OCI-LY7 (cell line): ENCODE measurements at regions not wholly inside any gene's neighbourhood (a gene's known extent, or its start where the extent isn't known, plus 50 kb on each side); places are given as distances from the start of the nearest gene placed in this dataset.

Experiments used
- BruUV-seq: library from RNA; stranded (reverse); fragments of 400-500 nt; replicated peaks from 2 replicates; lab custom pipeline; 2021; lab: Mats Ljungman, UMichigan
- CTCF ChIA-PET: fragments of 300-600 bp; sonication (Branson Sonifier 250); formaldehyde crosslinking; loops from one replicate; lab custom pipeline; 2022; ENCODE audit warnings: antibody characterized with exemption; ENCODE audit not compliant: unreplicated experiment; lab: Charles Lee
- POLR2A ChIA-PET: fragments of 300-600 bp; sonication (Branson Sonifier 250); formaldehyde crosslinking; loops from one replicate; lab custom pipeline; 2022; ENCODE audit warnings: antibody characterized with exemption; lab: Charles Lee
- DNase-seq: peaks from one replicate; pipeline ENCODE4 v3.0.0-alpha.2; 2015; ENCODE audit warnings: low spot score
- H2AFZ ChIP-seq: fragments of 200-600 bp; sonication (generic), shearing (Covaris generic); 2 replicates; pipeline ENCODE4 v1.6.1; 2014; ENCODE audit warnings: mild to moderate bottlenecking, antibody characterized with exemption, low read length, moderate library complexity
- H3K27ac ChIP-seq: fragments of 200-600 bp; sonication (generic); 2 replicates; pipeline ENCODE4 v1.5.1; 2014; ENCODE audit warnings: mixed run types, low read depth, mild to moderate bottlenecking, moderate library complexity, low read length, inconsistent platforms; ENCODE audit not compliant: poor library complexity, severe bottlenecking
- H3K36me3 ChIP-seq: fragments of 200-600 bp; sonication (generic); 2 replicates; pipeline ENCODE4 v1.6.1; 2014; ENCODE audit warnings: mild to moderate bottlenecking, antibody characterized with exemption, low read length, moderate library complexity, mixed read lengths; ENCODE audit not compliant: insufficient read depth
- H3K4me1 ChIP-seq: fragments of 200-600 bp; sonication (generic); 2 replicates; pipeline ENCODE4 v1.5.1; 2014; ENCODE audit warnings: mild to moderate bottlenecking, low read length; ENCODE audit not compliant: insufficient read depth, poor library complexity, severe bottlenecking
- H3K4me2 ChIP-seq: fragments of 200-600 bp; sonication (generic); 2 replicates; pipeline ENCODE4 v1.6.1; 2014; ENCODE audit warnings: mild to moderate bottlenecking, low read length
- H3K4me3 ChIP-seq: fragments of 200-600 bp; sonication (generic); 2 replicates; pipeline ENCODE4 v1.5.1; 2014; ENCODE audit warnings: mild to moderate bottlenecking, low read depth, low read length; ENCODE audit not compliant: poor library complexity, severe bottlenecking
- H3K79me2 ChIP-seq: fragments of 200-600 bp; sonication (generic); 2 replicates; pipeline ENCODE4 v1.6.1; 2016; ENCODE audit warnings: low read depth, mild to moderate bottlenecking, low read length, moderate library complexity, mixed read lengths; ENCODE audit not compliant: insufficient read depth
- H3K9me2 ChIP-seq: fragments of 200-600 bp; sonication (generic); 2 replicates; pipeline ENCODE4 v1.6.1; 2016; ENCODE audit warnings: mild to moderate bottlenecking, low read length, mixed read lengths; ENCODE audit not compliant: insufficient read depth
- H3K9me3 ChIP-seq: fragments of 200-600 bp; sonication (generic); 2 replicates; pipeline ENCODE4 v1.6.1; 2014; ENCODE audit warnings: mild to moderate bottlenecking, mixed run types, low read length, mixed read lengths
- H4K20me1 ChIP-seq: fragments of 200-600 bp; sonication (generic); 2 replicates; pipeline ENCODE4 v1.6.1; 2014; ENCODE audit warnings: mild to moderate bottlenecking, antibody characterized with exemption, low read length, moderate library complexity, mixed read lengths; ENCODE audit not compliant: insufficient read depth
- EZH2phosphoT487 ChIP-seq: fragments of 200-600 bp; sonication (generic); IDR thresholded peaks from 2 replicates; pipeline ENCODE4 v1.6.1; 2018; ENCODE audit warnings: low read depth, borderline replicate concordance, mild to moderate bottlenecking, mixed run types, antibody characterized with exemption, low read length, moderate library complexity, mixed read lengths
- intact Hi-C: fragments of 100-400 bp; cut with micrococcal nuclease; formaldehyde crosslinking; loops from one replicate; pipeline ENCODE4 v1.10.0; 2022; ENCODE audit not compliant: unreplicated experiment
- TF ChIP-seq, protein P1 (sequence below): fragments of 200-600 bp; sonication (generic); conservative IDR thresholded peaks from 2 replicates; pipeline ENCODE4 v1.5.1; 2014; ENCODE audit warnings: mild to moderate bottlenecking, antibody characterized with exemption, low read length, moderate library complexity, mixed read lengths

DNA sequence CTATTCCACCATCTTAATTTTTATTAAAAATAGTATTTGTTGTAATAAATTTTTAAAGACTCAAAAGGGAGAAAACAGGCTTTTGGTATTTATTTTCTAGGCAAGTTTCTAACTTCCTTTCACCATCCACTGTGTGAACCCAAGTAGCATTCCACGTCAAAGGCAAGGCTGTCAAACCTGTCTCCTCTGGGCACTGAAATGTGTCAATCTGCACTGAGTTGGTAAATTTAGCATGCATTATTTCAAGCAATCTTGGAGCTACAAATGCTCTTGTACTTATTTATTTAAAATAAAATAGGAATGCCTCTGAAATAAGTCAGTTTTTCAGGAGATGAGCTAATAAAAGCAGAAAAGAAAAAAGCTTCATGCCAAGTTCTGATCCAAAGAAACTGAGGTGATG lies 130.9 kb upstream of the CNTNAP5 start:
- no peak overlapping the region for H2AFZ ChIP-seq
- no peaks in the 10 kb centered on the region for H3K9me2 ChIP-seq
- no peaks in the 10 kb centered on the region for H3K9me3 ChIP-seq
- DNase-seq: no peak
- H3K4me1 ChIP-seq: no peaks in the 10 kb centered on the region
- POLR2A ChIA-PET: no interaction called here
- BruUV-seq: no TSS peak
- no peak overlapping the region for H3K4me2 ChIP-seq
- TF ChIP-seq EZH2phosphoT487: no peak
- TF ChIP-seq, protein P1, sequence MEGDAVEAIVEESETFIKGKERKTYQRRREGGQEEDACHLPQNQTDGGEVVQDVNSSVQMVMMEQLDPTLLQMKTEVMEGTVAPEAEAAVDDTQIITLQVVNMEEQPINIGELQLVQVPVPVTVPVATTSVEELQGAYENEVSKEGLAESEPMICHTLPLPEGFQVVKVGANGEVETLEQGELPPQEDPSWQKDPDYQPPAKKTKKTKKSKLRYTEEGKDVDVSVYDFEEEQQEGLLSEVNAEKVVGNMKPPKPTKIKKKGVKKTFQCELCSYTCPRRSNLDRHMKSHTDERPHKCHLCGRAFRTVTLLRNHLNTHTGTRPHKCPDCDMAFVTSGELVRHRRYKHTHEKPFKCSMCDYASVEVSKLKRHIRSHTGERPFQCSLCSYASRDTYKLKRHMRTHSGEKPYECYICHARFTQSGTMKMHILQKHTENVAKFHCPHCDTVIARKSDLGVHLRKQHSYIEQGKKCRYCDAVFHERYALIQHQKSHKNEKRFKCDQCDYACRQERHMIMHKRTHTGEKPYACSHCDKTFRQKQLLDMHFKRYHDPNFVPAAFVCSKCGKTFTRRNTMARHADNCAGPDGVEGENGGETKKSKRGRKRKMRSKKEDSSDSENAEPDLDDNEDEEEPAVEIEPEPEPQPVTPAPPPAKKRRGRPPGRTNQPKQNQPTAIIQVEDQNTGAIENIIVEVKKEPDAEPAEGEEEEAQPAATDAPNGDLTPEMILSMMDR: no peak
- no peak overlapping the region for H3K4me3 ChIP-seq
- CTCF ChIA-PET: no interaction called here
- no peaks in the 10 kb centered on the region for H3K79me2 ChIP-seq
- H3K27ac ChIP-seq: no peak overlapping the region
- intact Hi-C loops: no loop called here
- H3K36me3 ChIP-seq: no peaks in the 10 kb centered on the region
- H4K20me1 ChIP-seq: no peaks in the 10 kb centered on the region

DNA sequence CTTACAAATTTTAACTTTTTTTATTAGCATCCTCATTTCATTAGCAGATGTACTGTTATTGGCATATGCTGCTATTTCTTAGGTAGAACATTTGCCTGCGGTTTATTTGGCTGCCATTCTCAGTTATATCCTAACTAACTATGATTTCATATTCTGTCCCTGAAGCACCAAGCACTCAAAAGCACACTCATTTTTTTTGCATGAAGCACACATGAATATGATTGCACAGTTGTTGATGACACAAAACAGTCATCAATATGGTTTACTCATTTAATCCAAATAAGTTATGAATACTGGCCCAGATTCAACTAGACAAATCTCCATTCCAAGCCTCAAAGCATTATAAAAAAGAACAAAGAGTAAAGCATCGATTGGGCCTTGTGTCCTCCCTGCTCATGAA lies 129.4 kb upstream of the CNTNAP5 start:
- no peaks in the 10 kb centered on the region for H3K36me3 ChIP-seq
- TF ChIP-seq, protein P1: no peak
- no peak for TF ChIP-seq EZH2phosphoT487
- POLR2A ChIA-PET: no interaction called here
- no peak overlapping the region for H3K4me2 ChIP-seq
- no peaks in the 10 kb centered on the region for H3K79me2 ChIP-seq
- no peaks in the 10 kb centered on the region for H3K4me1 ChIP-seq
- H2AFZ ChIP-seq: no peak overlapping the region
- CTCF ChIA-PET: no interaction called here
- BruUV-seq: no TSS peak
- intact Hi-C loops: no loop called here
- no peak overlapping the region for H3K27ac ChIP-seq
- no peak overlapping the region for H3K4me3 ChIP-seq
- DNase-seq: no peak
- H3K9me3 ChIP-seq: no peaks in the 10 kb centered on the region
- H3K9me2 ChIP-seq: no peaks in the 10 kb centered on the region
- no peaks in the 10 kb centered on the region for H4K20me1 ChIP-seq

DNA sequence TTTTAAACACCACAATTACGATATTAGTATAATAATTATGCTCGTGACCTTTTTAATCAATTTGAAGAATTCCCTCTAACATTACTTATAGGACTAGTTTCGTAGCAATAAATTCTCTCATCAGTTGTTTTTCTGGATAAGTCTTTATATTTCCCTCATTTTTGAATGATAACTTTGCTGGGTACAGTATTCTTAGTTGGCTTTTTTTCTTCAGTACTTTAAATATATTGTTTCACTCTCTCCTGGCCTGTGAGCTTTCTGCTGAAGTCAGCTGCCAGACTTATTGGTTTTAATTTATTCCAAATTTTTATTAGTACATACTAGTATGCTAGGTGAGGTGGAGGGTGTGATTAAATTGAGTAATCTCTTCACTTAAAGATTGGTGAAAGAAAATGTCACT lies 123.8 kb upstream of the CNTNAP5 start:
- Histone ChIP-seq H4K20me1 (no peaks in the 10 kb centered on the region), H3K36me3 (no peaks in the 10 kb centered on the region), H3K9me2 (no peaks in the 10 kb centered on the region), H2AFZ (no peak overlapping the region), H3K27ac (no peak overlapping the region), H3K4me3 (no peak overlapping the region), H3K4me2 (no peak overlapping the region), H3K79me2 (no peaks in the 10 kb centered on the region), H3K9me3 (no peaks in the 10 kb centered on the region), H3K4me1 (no peaks in the 10 kb centered on the region)
- no TSS peak for BruUV-seq
- ChIA-PET CTCF (no interaction called here), POLR2A (interaction anchor here (0.6 kb wide), 1 partner anchor 177 kb away, joined by 3 read pairs; no protein-coding TSS in a partner anchor)
- TF ChIP-seq EZH2phosphoT487: no peak
- TF ChIP-seq, protein P1: no peak
- no peak for DNase-seq
- intact Hi-C loops: no loop called here
